Left lung (tissue), 4 donors: ENCODE measurements at regions not wholly inside any gene's neighbourhood (a gene's known extent, or its start where the extent isn't known, plus 50 kb on each side); places are given as distances from the start of the nearest gene placed in this dataset.
A peak's percentile ranks its signal among the peaks of the same experiment; 100 is the strongest.

ENCODE experiments used
- ATAC-seq: fragments of 200-7000 bp; cut with Tn5 transposase; one replicate; pipeline ENCODE4 v1.9.1; 2020; ENCODE audit warnings: moderate library complexity
- DNase-seq, 4 donors: peaks; one replicate each; pipeline ENCODE4 v3.0.0-alpha.2; 2013 to 2020
- H3K27ac ChIP-seq, 2 donors: fragments of 200-600 bp; sonication (generic) in 1 of 2; one replicate each; pipeline versions ENCODE4 v1.5.0 to v1.8.0; 2020 to 2021
- H3K27me3 ChIP-seq, 2 donors: fragments of 200-600 bp; sonication (generic) in 1 of 2; one replicate each; pipeline versions ENCODE4 v1.5.0 to v1.8.0; 2020 to 2021
- H3K36me3 ChIP-seq, 2 donors: fragments of 200-600 bp; sonication (generic) in 1 of 2; one replicate each; pipeline versions ENCODE4 v1.5.0 to v1.8.0; 2020 to 2021
- H3K4me1 ChIP-seq, 2 donors: fragments of 200-600 bp; one replicate each; pipeline ENCODE4 v1.8.0; 2021
- H3K4me3 ChIP-seq, 2 donors: fragments of 200-600 bp; sonication (generic) in 1 of 2; one replicate each; pipeline versions ENCODE4 v1.5.0 to v1.8.0; 2020 to 2021; ENCODE audit warnings: mild to moderate bottlenecking in 1 of 2
- H3K9me3 ChIP-seq, 2 donors: fragments of 200-600 bp; sonication (generic) in 1 of 2; one replicate each; pipeline versions ENCODE4 v1.5.0 to v1.8.0; 2020 to 2021
- CTCF ChIP-seq, 2 donors: fragments of 200-600 bp; sonication (generic) in 1 of 2; IDR thresholded peaks; one replicate each; pipeline versions ENCODE4 v1.5.0 to v1.8.0; 2021; ENCODE audit warnings: antibody characterized with exemption in 2 of 2
- intact Hi-C, 2 donors: fragments of 100-400 bp; cut with DNase I; formaldehyde crosslinking; loops; one replicate each; pipeline versions ENCODE4 v1.11.2 to v1.14.2; 2022
- donor health status: DM: no; HTN: yes; CAD: no.
- donor health status: DM: no; HTN: no; CAD: no.

DNA sequence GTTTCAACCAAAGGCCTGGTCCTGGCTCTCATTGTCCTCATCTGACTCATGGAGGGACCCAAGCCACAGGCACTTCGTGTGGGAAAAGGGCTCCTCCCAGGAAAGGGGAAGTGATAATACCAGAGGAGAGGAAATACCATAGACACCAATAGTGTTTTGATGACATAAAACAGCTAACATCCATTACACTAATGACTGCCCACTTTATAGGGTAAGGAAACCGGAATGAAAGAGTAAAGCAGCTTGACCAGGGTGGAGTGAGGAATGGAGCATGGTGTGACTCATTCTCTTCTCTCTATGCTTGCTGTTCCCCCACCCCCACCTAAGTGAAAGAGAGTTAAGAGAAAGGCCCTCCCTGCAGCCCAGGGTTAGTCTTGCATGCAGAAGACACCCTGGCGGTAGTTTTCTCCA is 67.4 kb upstream of the HRH2 start:
- no peaks in the 10 kb centered on the region for H3K36me3 ChIP-seq
- H3K4me1 ChIP-seq = no peaks in the 10 kb centered on the region
- no peak overlapping the region for H3K27ac ChIP-seq
- H3K9me3 ChIP-seq = no peaks in the 10 kb centered on the region
- intact Hi-C loops = no loop called here
- H3K4me3 ChIP-seq = no peak overlapping the region
- peak in 1 of 4 donors; percentile 39 for DNase-seq
- TF ChIP-seq CTCF (IDR thresholded peaks at IDR 0.05) = no peak
- no peaks in the 10 kb centered on the region for H3K27me3 ChIP-seq
- peak; percentile 84 for ATAC-seq

- intact Hi-C loops = no loop called here
- Histone ChIP-seq H3K36me3 (no peaks in the 10 kb centered on the region), H3K27me3 (peaks cover 0 to 2% of the 10 kb centered on the region in 2 donors), H3K4me1 (no peaks in the 10 kb centered on the region), H3K4me3 (no peak overlapping the region), H3K27ac (no peak overlapping the region), H3K9me3 (no peaks in the 10 kb centered on the region)
- DNase-seq = no peak
- no peak for ATAC-seq
- no peak for TF ChIP-seq CTCF (IDR thresholded peaks at IDR 0.05)
Measured at GRCh38 chr5:175591293-175591692, 66.6 kb upstream of the HRH2 start.

GRCh38 chr5:175593794-175594193 is 64.1 kb upstream of the HRH2 start:
- Histone ChIP-seq H3K4me3 (no peak overlapping the region), H3K36me3 (no peaks in the 10 kb centered on the region), H3K27ac (no peak overlapping the region), H3K27me3 (peaks cover 0 to 27% of the 10 kb centered on the region in 2 donors), H3K4me1 (no peaks in the 10 kb centered on the region), H3K9me3 (no peaks in the 10 kb centered on the region)
- DNase-seq (no peak), ATAC-seq (no peak)
- intact Hi-C loops = no loop called here
- no peak for TF ChIP-seq CTCF (IDR thresholded peaks at IDR 0.05)

- peaks cover 0 to 45% of the 10 kb centered on the region in 2 donors for H3K27me3 ChIP-seq
- DNase-seq (no peak), ATAC-seq (no peak)
- H3K9me3 ChIP-seq = no peaks in the 10 kb centered on the region
- intact Hi-C loops = no loop called here
- no peak overlapping the region for H3K4me3 ChIP-seq
- H3K4me1 ChIP-seq = no peaks in the 10 kb centered on the region
- no peak overlapping the region for H3K27ac ChIP-seq
- TF ChIP-seq CTCF (IDR thresholded peaks at IDR 0.05) = no peak
- H3K36me3 ChIP-seq = no peaks in the 10 kb centered on the region
Measured at GRCh38 chr5:175595905-175596304, 62.0 kb upstream of the HRH2 start.

GRCh38 chr5:175596761-175597189 is 61.1 kb upstream of the HRH2 start:
- H3K27ac ChIP-seq = no peak overlapping the region
- H3K36me3 ChIP-seq = no peaks in the 10 kb centered on the region
- H3K9me3 ChIP-seq = no peaks in the 10 kb centered on the region
- intact Hi-C loops = no loop called here
- ATAC-seq = no peak
- no peak for DNase-seq
- no peak overlapping the region for H3K4me3 ChIP-seq
- no peak for TF ChIP-seq CTCF (IDR thresholded peaks at IDR 0.05)
- peaks cover 0 to 46% of the 10 kb centered on the region in 2 donors for H3K27me3 ChIP-seq
- H3K4me1 ChIP-seq = no peaks in the 10 kb centered on the region
